ENCODE measurements at regions not wholly inside any gene's neighbourhood (a gene's known extent, or its start where the extent isn't known, plus 50 kb on each side); places are given as distances from the start of the nearest gene placed in this dataset.

- TF ChIP-seq, protein P1, sequence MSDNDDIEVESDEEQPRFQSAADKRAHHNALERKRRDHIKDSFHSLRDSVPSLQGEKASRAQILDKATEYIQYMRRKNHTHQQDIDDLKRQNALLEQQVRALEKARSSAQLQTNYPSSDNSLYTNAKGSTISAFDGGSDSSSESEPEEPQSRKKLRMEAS (IDR thresholded peaks at IDR 0.05) = no peak
- no peak for TF ChIP-seq ZBTB7A (IDR thresholded peaks at IDR 0.05; ENCODE audit: low read depth)
These were observed 238.5 kb upstream of the SMARCA2 start for GRCh38 chr9:1776668-1777067.
